CMK (cell line): ENCODE measurements at regions not wholly inside any gene's neighbourhood (a gene's known extent, or its start where the extent isn't known, plus 50 kb on each side); places are given as distances from the start of the nearest gene placed in this dataset.
"Not testable (repeated sequence)": the region's sequence is repeated elsewhere in the genome, so short reads cannot be mapped to it uniquely, and the experiment has no call there.

Source experiments
- DNase-seq: peaks from one replicate; pipeline ENCODE4 v3.0.0-alpha.2; 2010; ENCODE audit warnings: low read depth

GRCh38 chr2:83142934-83143333 is 1316.1 kb downstream of the SUCLG1 start:
- no peak for DNase-seq

DNA sequence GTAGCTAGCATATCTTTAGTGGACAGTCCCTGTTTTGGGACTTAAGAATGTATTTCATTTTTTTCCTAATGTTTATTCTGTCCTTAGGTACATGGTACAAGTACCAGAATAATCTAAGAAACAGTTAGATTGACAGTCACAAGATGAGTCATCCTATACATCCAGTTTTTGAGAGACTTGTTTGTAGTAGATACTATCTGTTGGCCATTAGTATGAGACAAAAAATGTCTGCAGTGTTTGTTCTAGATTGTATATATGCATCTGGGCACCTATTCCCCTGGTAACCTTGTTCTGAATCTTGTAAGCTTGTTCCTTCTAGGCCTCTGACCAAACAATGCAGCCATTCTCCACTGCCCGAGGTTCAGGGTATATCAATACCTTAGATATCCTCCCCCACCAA is 1343.5 kb downstream of the SUCLG1 start:
- no peak for DNase-seq

DNA sequence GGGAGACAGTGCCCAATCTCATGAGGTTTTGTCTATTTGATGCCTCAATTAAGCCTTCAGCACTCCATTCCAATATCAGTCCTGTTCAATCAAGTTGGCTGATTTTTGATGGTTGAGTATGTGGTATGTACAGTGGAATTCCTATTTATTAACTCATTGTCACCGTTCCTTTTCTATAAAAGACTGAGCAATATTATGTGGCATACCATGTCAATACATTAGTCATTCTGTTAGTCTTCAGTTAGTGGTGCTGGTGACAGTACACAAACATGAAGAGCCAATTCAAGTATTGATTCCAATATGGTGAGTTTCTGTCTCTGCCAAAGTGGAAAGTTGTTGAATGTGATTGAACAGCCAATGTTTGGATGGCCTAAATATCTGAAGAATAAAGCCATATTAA is 1343.9 kb downstream of the SUCLG1 start:
- DNase-seq, result no peak

- DNase-seq, result no peak
Observed at GRCh38 chr2:83113953-83114352, 1345.1 kb downstream of the SUCLG1 start.

DNA sequence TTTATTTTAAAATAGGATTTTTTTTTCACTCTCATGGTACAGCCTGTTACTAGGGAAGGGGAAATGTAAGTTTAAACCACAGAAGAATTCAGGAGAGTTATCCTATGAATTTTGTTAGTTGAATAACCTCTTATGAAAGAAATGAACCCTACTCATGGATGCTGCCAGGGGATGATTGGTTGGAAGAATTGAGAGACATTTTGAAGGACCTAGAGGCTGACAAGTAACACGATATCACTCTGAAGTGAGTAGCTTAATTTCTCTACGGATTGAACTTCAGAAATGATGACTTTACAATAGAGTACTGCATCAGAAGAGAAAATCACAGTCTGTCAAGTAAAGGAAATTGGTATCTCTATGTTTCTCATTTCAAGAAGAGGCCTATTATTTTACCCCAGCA is 1346.2 kb downstream of the SUCLG1 start:
- no peak for DNase-seq

GRCh38 chr2:83109284-83109683 is 1349.8 kb downstream of the SUCLG1 start:
- no peak for DNase-seq

DNA sequence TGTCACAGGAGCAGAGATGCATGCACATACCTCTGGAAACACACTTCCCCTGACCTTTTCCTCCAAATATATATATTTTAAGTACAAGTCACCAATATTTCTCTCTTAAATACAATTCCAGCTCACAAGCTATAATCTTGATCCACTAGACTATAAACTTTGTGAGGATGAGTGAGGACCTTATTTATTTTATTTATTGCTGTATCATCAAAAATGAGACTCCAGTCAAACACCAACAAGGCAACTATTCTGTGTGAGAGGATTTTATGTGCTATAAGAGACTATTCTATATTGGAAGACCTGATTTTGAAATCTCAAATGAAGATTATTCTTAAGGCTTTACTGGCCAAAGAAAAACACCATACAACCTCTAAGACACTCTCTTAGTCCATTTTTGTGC is 1352.2 kb downstream of the SUCLG1 start:
- DNase-seq, result no peak

- DNase-seq, result no peak
Observed at GRCh38 chr2:83104202-83104601, 1354.9 kb downstream of the SUCLG1 start.

- DNase-seq, result no peak
Observed at GRCh38 chr2:83103613-83104012, 1355.5 kb downstream of the SUCLG1 start.

- not testable (repeated sequence) for DNase-seq
Observed at GRCh38 chr2:83089051-83089450, 1370.0 kb downstream of the SUCLG1 start.

DNA sequence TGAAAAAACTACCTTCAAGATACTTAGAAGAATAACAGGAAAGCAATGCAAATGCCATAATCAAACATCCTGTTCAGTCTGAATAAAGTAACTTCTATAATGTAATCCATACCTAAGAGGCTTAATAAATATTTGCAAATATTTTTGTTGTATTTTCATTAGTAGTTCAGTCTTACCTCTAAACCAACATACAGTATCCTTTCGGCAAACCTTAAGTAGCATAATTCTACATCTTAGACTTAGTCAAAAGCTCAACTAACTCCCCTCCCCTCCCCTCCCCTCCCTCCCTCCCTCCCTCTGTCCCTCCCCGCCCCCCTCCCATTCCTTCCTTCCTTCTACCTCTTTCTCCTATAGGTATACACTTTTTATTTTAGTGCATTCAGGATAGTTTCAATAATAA is 1373.2 kb downstream of the SUCLG1 start:
- DNase-seq, result no peak

GRCh38 chr2:83081826-83082690 is 1377.0 kb downstream of the SUCLG1 start:
- DNase-seq, result peak; percentile 80

DNA sequence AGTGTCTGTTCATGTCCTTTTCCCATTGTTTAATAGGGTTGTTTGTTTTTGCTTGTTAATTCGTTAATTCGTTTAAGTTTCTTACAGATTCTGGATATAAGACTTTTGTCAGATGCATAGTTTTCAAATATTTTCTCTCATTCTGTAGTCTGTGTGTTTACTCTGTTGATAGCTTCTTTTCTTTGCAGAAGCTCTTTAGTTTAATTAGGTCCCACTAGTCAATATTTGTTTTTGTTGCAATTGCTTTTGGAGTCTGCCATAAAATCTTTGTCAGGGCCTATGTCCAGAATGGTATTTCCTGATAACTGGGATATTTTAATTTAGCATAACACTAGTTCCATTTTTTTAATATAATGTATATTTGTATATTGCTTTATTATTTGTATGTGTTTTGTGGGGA is 1380.1 kb downstream of the SUCLG1 start:
- DNase-seq, result no peak

- no peak for DNase-seq
Observed at GRCh38 chr2:83072767-83073166, 1386.3 kb downstream of the SUCLG1 start.

- no peak for DNase-seq
Observed at GRCh38 chr2:83071914-83072313, 1387.2 kb downstream of the SUCLG1 start.

- DNase-seq, result no peak
Observed at GRCh38 chr2:83071352-83071751, 1387.7 kb downstream of the SUCLG1 start.

- DNase-seq, result no peak
Observed at GRCh38 chr2:83069724-83070123, 1389.4 kb downstream of the SUCLG1 start.

- no peak for DNase-seq
Observed at GRCh38 chr2:83068714-83069113, 1390.4 kb downstream of the SUCLG1 start.

DNA sequence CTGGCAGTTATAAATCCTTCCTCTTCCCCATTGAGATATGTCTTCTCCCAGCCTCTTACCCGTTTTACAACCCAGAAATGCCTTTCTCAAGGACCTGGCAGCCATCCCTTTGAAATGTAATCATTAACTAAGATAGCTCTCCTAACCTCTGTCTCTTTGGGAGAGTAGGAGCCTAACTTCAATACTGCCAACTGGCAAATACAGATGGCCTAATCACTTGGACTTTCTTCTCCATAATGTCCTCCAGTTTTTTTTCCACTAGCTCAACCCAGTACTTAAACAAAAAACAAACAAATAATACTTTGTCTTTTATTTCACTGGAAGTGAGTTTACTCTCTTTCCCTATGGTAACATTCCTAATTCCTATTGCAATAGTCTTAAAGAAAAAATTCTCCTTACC is 1391.1 kb downstream of the SUCLG1 start:
- DNase-seq, result no peak

- DNase-seq, result no peak
Observed at GRCh38 chr2:83063933-83064332, 1395.1 kb downstream of the SUCLG1 start.

GRCh38 chr2:83063511-83063910 is 1395.6 kb downstream of the SUCLG1 start:
- DNase-seq, result no peak

GRCh38 chr2:83058683-83059082 is 1400.4 kb downstream of the SUCLG1 start:
- peak; percentile 14 for DNase-seq

DNA sequence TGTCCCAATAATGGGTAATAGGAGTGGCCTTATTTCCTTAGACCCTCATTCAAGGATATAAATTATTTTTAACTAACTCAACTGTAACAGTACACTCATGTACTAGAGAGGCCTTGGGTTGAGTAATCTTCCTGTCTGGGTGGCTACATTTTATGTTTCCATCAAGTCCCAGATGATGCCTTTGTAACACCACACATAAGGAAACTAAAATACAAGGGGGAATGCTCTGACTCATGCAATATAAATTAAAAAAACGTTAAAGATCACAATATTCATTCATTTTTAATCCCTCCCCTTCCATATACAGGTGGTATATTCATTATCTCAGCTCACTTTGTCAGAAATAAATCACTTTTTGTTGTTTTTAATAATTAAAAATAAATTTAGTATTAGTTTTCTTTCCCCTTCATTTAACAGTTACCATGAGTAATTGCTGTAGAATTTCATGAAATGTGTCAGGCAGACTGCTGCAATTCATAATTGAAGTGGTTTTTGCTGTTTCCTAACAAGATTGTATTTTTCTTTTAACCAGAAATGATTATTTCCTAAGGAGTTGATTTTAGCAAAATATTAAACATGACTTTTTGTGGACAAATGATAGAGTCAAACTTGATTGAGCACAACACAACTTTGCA is 1403.6 kb downstream of the SUCLG1 start:
- no peak for DNase-seq

DNA sequence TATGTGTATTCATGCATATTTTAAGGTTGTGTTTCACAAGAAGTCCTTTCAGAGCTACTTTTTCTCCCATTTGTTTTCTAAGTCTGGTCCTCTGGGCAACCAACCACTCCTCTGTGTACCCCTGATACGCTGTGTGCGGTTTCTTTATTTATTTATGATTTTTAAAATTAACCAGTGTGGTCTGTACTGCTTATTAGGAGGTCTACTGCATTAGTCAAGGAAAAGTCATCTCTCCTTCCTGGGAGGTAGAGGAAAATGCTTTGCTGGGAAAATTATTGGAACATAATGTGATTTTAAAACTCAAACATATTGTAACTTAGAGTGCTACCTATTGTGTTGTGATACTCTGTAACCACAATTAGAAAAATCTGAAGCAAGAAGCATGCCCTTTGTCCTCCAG is 1404.3 kb downstream of the SUCLG1 start:
- DNase-seq, result no peak
